VCaP (cell line): ENCODE measurements at regions not wholly inside any gene's neighbourhood (a gene's known extent, or its start where the extent isn't known, plus 50 kb on each side); places are given as distances from the start of the nearest gene placed in this dataset.

ENCODE experiments used
- H3K27ac ChIP-seq: fragments of 450-650 bp; 2 replicates; pipeline ENCODE4 v1.5.1; 2017
- CTCF ChIP-seq: fragments of 450-650 bp; conservative IDR thresholded peaks from 2 replicates; pipeline ENCODE4 v1.5.1; 2017; ENCODE audit warnings: mild to moderate bottlenecking, moderate library complexity

- no peak for TF ChIP-seq CTCF
- no peak overlapping the region for H3K27ac ChIP-seq
These were observed 778.7 kb upstream of the PRMT6 start for GRCh38 chr1:106277786-106278185.

DNA sequence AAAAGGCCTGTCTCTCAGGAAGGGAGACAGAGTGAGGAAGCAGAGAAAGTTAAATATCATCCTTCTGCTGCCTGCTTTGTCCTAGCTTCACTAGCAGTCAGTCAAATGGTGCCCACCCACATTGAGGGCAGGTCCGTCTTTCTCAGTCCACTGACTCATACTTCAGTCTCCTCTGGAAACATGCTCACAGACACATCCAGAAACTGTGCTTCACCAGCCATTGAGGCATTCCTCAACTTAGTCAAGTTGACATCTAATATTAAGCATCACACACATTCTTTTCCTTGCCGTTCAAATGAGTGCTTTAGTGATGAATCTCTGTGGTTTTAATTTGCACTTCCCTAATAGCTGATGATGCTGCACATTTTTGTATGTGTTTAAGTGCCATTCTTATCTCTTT, 777.8 kb upstream of the PRMT6 start:
- no peak for TF ChIP-seq CTCF
- H3K27ac ChIP-seq: no peak overlapping the region

DNA sequence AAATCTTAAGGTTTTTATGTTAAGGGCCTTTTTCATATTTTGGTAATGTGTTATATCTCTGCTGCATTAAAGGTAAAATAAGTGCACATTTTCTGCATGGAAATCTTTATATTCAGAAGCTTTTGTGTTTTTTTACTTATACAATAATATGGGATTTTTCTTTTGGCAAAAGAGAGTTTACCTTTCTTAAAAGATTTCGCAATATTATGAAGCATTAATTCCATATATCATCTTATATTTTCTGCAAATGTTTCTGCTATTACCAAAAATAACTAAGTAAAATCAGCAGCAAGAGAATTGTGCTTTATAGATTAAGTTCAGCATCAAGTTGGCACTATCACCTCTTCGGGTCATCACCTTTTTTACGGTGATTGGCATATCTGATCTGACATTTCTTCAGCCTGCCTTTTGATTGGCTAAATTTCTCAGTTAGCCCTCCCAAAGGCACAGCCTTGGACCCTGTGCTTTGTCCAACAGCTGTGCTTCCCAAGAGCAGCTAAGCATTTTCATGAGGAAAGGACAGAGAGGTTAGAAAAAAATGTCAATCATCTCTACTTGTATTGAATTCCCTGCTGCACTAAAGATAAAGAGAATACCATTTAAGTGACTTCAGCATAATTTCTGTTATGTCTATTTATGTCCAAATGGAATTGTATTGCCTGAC, 767.1 kb upstream of the PRMT6 start:
- no peak for TF ChIP-seq CTCF
- no peak overlapping the region for H3K27ac ChIP-seq

- no peak for TF ChIP-seq CTCF
- no peak overlapping the region for H3K27ac ChIP-seq
These were observed 765.5 kb upstream of the PRMT6 start for GRCh38 chr1:106290805-106291501.

GRCh38 chr1:106292130-106292529, 764.3 kb upstream of the PRMT6 start:
- no peak for TF ChIP-seq CTCF
- H3K27ac ChIP-seq: no peak overlapping the region

DNA sequence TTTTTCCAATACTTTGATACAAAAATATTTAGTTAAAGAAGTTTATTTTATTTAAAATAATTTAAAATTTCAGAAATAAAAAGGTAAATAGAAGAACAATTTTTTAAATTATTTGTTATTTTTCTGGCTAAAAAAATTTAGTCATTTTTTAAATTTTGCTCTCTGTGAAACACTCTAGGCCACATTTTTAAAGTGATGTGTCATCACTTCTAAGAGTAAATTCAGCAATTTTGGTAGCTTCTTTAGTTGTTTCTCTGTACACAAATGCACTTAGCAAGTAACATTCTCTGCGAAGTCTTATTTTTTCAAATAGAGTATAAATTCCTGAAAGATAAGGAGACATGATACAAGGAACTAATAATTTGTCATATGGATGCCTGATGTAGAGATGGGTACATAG, 760.0 kb upstream of the PRMT6 start:
- no peak overlapping the region for H3K27ac ChIP-seq
- TF ChIP-seq CTCF: no peak

DNA sequence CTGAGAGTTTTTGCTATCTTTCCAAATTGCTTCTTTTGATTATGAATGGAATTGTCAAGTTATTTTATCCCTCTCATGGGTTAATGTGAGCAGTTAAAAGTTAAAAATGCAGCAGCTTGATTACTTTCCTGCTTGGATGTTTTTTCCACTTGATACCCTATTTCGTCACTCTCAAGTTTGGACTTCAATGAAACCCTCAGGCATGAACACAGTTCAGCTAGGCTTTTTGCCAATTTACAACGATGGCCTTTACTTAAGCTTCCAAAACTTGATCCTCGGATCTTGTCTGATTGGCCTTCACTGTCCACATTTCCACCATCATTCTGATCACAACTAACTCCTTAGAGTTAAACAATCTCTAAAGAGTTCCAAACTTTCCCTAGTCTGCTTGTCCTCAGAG, 752.4 kb upstream of the PRMT6 start:
- TF ChIP-seq CTCF: no peak

More for the DNA sequence above, 752.4 kb upstream of the PRMT6 start:
- H3K27ac ChIP-seq: no peak overlapping the region
